ENCODE measurements at regions not wholly inside any gene's neighbourhood (a gene's known extent, or its start where the extent isn't known, plus 50 kb on each side); places are given as distances from the start of the nearest gene placed in this dataset.

DNA sequence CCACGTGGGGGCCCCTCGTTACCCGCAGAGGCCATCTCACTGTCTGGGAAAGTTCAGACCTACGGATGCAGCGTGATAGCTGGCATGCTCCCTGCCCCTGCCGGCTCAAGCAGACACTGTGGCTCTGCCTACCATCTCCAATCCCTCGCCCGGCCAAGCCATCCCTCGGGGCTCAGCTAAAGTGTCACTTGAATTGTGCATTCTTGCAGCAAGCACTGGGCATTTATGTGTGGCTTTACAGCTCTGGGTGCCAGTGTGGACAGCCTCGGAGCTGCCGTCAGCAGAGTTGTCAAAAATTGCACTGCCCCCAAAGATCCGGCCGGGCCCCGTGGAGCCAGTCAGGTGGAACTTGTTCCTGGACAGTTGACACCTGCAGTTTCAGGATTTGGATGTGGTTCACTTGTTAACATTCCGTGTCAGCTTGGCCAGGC is 75.0 kb upstream of the FGF3 start:
- H3K4me3 ChIP-seq (ENCODE audit: low read length) = no peak overlapping the region
- no peaks in the 10 kb centered on the region for H3K36me3 Mint-ChIP-seq (ENCODE audit: low read depth)
- 86 to 87% methylated on average over 15 of the region's 15 CpGs for WGBS, 2 experiments (ENCODE audit: insufficient coverage in 1 of 2, insufficient read length in 1 of 2)
- H3K27me3 ChIP-seq (ENCODE audit: control insufficient read depth, insufficient read depth, low read length, poor library complexity, severe bottlenecking) = peaks cover 4% of the 10 kb centered on the region
- no peaks in the 10 kb centered on the region for H3K9me3 ChIP-seq (ENCODE audit: control insufficient read depth, low read length)
- TF ChIP-seq, protein P1, sequence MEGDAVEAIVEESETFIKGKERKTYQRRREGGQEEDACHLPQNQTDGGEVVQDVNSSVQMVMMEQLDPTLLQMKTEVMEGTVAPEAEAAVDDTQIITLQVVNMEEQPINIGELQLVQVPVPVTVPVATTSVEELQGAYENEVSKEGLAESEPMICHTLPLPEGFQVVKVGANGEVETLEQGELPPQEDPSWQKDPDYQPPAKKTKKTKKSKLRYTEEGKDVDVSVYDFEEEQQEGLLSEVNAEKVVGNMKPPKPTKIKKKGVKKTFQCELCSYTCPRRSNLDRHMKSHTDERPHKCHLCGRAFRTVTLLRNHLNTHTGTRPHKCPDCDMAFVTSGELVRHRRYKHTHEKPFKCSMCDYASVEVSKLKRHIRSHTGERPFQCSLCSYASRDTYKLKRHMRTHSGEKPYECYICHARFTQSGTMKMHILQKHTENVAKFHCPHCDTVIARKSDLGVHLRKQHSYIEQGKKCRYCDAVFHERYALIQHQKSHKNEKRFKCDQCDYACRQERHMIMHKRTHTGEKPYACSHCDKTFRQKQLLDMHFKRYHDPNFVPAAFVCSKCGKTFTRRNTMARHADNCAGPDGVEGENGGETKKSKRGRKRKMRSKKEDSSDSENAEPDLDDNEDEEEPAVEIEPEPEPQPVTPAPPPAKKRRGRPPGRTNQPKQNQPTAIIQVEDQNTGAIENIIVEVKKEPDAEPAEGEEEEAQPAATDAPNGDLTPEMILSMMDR (conservative IDR thresholded peaks at IDR 0.05) = no peak
- no peak overlapping the region for H3K9ac ChIP-seq (ENCODE audit: extremely low read depth, low read length, poor library complexity, severe bottlenecking)
- H3K36me3 ChIP-seq (ENCODE audit: control insufficient read depth, insufficient read depth, low read length) = no peaks in the 10 kb centered on the region
- H3K4me1 ChIP-seq (ENCODE audit: control insufficient read depth, insufficient read depth, low read length) = peaks cover 5% of the 10 kb centered on the region
- peaks cover 12% of the 10 kb centered on the region for H3K4me1 Mint-ChIP-seq
- H3K9me3 Mint-ChIP-seq = peaks cover 9% of the 10 kb centered on the region
- peaks cover 25% of the 10 kb centered on the region for H3K27me3 Mint-ChIP-seq (ENCODE audit: insufficient read depth)
- no peak overlapping the region for H3K27ac ChIP-seq (ENCODE audit: low read depth, low read length)
- H3K27ac Mint-ChIP-seq = no peak overlapping the region
- no peak overlapping the region for H3K4me3 Mint-ChIP-seq
- DNase-seq = no peak

DNA sequence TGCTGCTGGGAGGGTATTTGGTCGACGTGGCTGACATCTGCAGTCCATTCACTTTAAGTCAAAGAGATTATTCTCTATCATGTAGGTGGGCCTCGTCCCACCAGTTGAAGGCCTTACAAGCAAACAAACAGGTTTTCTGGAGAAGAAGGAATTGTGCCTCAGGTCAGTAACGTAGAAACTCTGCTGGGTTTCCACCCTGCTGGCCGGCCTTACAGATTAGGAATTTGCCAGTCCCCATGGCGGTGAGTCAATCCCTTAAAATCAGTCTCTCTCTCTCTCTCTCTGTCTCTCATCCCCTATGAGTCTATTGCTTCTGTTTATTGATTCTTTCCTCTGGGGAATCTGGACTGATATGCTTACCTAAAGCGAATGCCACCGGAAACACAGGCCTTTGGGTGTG is 75.4 kb upstream of the FGF3 start:
- H3K9ac ChIP-seq (ENCODE audit: extremely low read depth, low read length, poor library complexity, severe bottlenecking) = no peak overlapping the region
- Mint-ChIP-seq H3K4me3 (no peak overlapping the region), H3K36me3 (ENCODE audit: low read depth) (no peaks in the 10 kb centered on the region), H3K27ac (no peak overlapping the region), H3K4me1 (peaks cover 10% of the 10 kb centered on the region), H3K27me3 (ENCODE audit: insufficient read depth) (peaks cover 26% of the 10 kb centered on the region), H3K9me3 (peaks cover 9% of the 10 kb centered on the region)
- 89 to 100% methylated on average over 2 to 8 of the region's 8 CpGs for WGBS, 2 experiments (ENCODE audit: insufficient coverage in 1 of 2, insufficient read length in 1 of 2)
- peaks cover under 1% of the 10 kb centered on the region for H3K4me1 ChIP-seq (ENCODE audit: control insufficient read depth, insufficient read depth, low read length)
- TF ChIP-seq, protein P1 (conservative IDR thresholded peaks at IDR 0.05) = no peak
- H3K9me3 ChIP-seq (ENCODE audit: control insufficient read depth, low read length) = no peaks in the 10 kb centered on the region
- peaks cover 4% of the 10 kb centered on the region for H3K27me3 ChIP-seq (ENCODE audit: control insufficient read depth, insufficient read depth, low read length, poor library complexity, severe bottlenecking)
- H3K36me3 ChIP-seq (ENCODE audit: control insufficient read depth, insufficient read depth, low read length) = no peaks in the 10 kb centered on the region
- no peak overlapping the region for H3K27ac ChIP-seq (ENCODE audit: low read depth, low read length)
- no peak overlapping the region for H3K4me3 ChIP-seq (ENCODE audit: low read length)
- DNase-seq = no peak

DNA sequence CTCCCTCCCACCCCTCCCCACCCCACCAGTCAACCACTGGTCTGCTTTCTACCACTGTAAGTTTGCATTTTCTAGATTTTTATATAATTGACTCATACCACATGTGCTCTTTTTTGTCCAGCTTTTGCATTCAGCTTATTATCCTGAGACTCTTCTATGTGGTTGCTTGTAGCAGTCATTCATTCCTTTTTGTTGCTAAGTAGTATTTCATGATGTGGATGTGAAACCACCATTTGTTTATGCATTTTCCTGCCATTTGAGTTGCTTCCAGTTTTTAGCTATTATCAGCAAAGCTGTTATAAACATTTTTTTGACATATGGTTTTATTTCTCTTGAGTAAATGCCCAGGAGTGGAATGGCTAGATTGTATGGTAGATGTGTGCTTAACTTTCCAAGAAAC is 77.0 kb upstream of the FGF3 start:
- H3K27me3 Mint-ChIP-seq (ENCODE audit: insufficient read depth) = peaks cover 11% of the 10 kb centered on the region
- no peak for DNase-seq
- TF ChIP-seq, protein P1 (conservative IDR thresholded peaks at IDR 0.05) = no peak
- no peak overlapping the region for H3K4me3 ChIP-seq (ENCODE audit: low read length)
- no peaks in the 10 kb centered on the region for H3K9me3 ChIP-seq (ENCODE audit: control insufficient read depth, low read length)
- peaks cover 5% of the 10 kb centered on the region for H3K4me1 Mint-ChIP-seq
- no peak overlapping the region for H3K27ac Mint-ChIP-seq
- no peaks in the 10 kb centered on the region for H3K36me3 Mint-ChIP-seq (ENCODE audit: low read depth)
- H3K27me3 ChIP-seq (ENCODE audit: control insufficient read depth, insufficient read depth, low read length, poor library complexity, severe bottlenecking) = no peaks in the 10 kb centered on the region
- no peak overlapping the region for H3K27ac ChIP-seq (ENCODE audit: low read depth, low read length)
- H3K36me3 ChIP-seq (ENCODE audit: control insufficient read depth, insufficient read depth, low read length) = no peaks in the 10 kb centered on the region
- no peaks in the 10 kb centered on the region for H3K4me1 ChIP-seq (ENCODE audit: control insufficient read depth, insufficient read depth, low read length)
- H3K4me3 Mint-ChIP-seq = no peak overlapping the region
- H3K9me3 Mint-ChIP-seq = peaks cover 9% of the 10 kb centered on the region
- H3K9ac ChIP-seq (ENCODE audit: extremely low read depth, low read length, poor library complexity, severe bottlenecking) = no peak overlapping the region

All from endodermal cell (in vitro differentiated cells).